ENCODE measurements at regions not wholly inside any gene's neighbourhood (a gene's known extent, or its start where the extent isn't known, plus 50 kb on each side); places are given as distances from the start of the nearest gene placed in this dataset.

GRCh38 chr13:73187106-73187505 is 128.3 kb downstream of the KLF5 start:
- TF ChIP-seq POLR2A (IDR thresholded peaks at IDR 0.05; ENCODE audit: low read length), result no peak
- TF ChIP-seq GATA1 (IDR thresholded peaks at IDR 0.05; ENCODE audit: low read depth, low read length), result no peak
- no peak for DNase-seq

- no peak for TF ChIP-seq POLR2A (IDR thresholded peaks at IDR 0.05; ENCODE audit: low read length)
- no peak for TF ChIP-seq GATA1 (IDR thresholded peaks at IDR 0.05; ENCODE audit: low read depth, low read length)
- no peak for DNase-seq
Observed at GRCh38 chr13:73179650-73180274, 121.0 kb downstream of the KLF5 start.

GRCh38 chr13:73177916-73178565 is 119.2 kb downstream of the KLF5 start:
- no peak for DNase-seq
- no peak for TF ChIP-seq POLR2A (IDR thresholded peaks at IDR 0.05; ENCODE audit: low read length)
- TF ChIP-seq GATA1 (IDR thresholded peaks at IDR 0.05; ENCODE audit: low read depth, low read length), result no peak

GRCh38 chr13:73177017-73177416 is 118.2 kb downstream of the KLF5 start:
- no peak for TF ChIP-seq POLR2A (IDR thresholded peaks at IDR 0.05; ENCODE audit: low read length)
- TF ChIP-seq GATA1 (IDR thresholded peaks at IDR 0.05; ENCODE audit: low read depth, low read length), result no peak
- no peak for DNase-seq

GRCh38 chr13:73174521-73175010 is 115.8 kb downstream of the KLF5 start:
- TF ChIP-seq POLR2A (IDR thresholded peaks at IDR 0.05; ENCODE audit: low read length) (no peak), GATA1 (IDR thresholded peaks at IDR 0.05; ENCODE audit: low read depth, low read length) (no peak)
- no peak for DNase-seq

- no peak for TF ChIP-seq GATA1 (IDR thresholded peaks at IDR 0.05; ENCODE audit: low read depth, low read length)
- TF ChIP-seq POLR2A (IDR thresholded peaks at IDR 0.05; ENCODE audit: low read length), result no peak
- no peak for DNase-seq
Observed at GRCh38 chr13:73173279-73173811, 114.5 kb downstream of the KLF5 start.

GRCh38 chr13:73171926-73172325 is 113.1 kb downstream of the KLF5 start:
- no peak for TF ChIP-seq POLR2A (IDR thresholded peaks at IDR 0.05; ENCODE audit: low read length)
- TF ChIP-seq GATA1 (IDR thresholded peaks at IDR 0.05; ENCODE audit: low read depth, low read length), result no peak
- DNase-seq, result no peak

GRCh38 chr13:73171271-73171682 is 112.5 kb downstream of the KLF5 start:
- no peak for DNase-seq
- TF ChIP-seq POLR2A (IDR thresholded peaks at IDR 0.05; ENCODE audit: low read length) (no peak), GATA1 (IDR thresholded peaks at IDR 0.05; ENCODE audit: low read depth, low read length) (no peak)

GRCh38 chr13:73169971-73170370 is 111.2 kb downstream of the KLF5 start:
- DNase-seq, result no peak
- TF ChIP-seq POLR2A (IDR thresholded peaks at IDR 0.05; ENCODE audit: low read length) (no peak), GATA1 (IDR thresholded peaks at IDR 0.05; ENCODE audit: low read depth, low read length) (no peak)

- no peak for DNase-seq
- TF ChIP-seq GATA1 (IDR thresholded peaks at IDR 0.05; ENCODE audit: low read depth, low read length) (no peak), POLR2A (IDR thresholded peaks at IDR 0.05; ENCODE audit: low read length) (no peak)
Observed at GRCh38 chr13:73168953-73169401, 110.2 kb downstream of the KLF5 start.

- TF ChIP-seq POLR2A (IDR thresholded peaks at IDR 0.05; ENCODE audit: low read length), result no peak
- TF ChIP-seq GATA1 (IDR thresholded peaks at IDR 0.05; ENCODE audit: low read depth, low read length), result no peak
Observed at GRCh38 chr13:73168226-73168952, 109.6 kb downstream of the KLF5 start.

GRCh38 chr13:73167028-73167820 is 108.4 kb downstream of the KLF5 start:
- DNase-seq, result no peak
- TF ChIP-seq POLR2A (IDR thresholded peaks at IDR 0.05; ENCODE audit: low read length) (no peak), GATA1 (IDR thresholded peaks at IDR 0.05; ENCODE audit: low read depth, low read length) (no peak)

More at GRCh38 chr13:73168226-73168952, 109.6 kb downstream of the KLF5 start:
- no peak for DNase-seq

- DNase-seq, result no peak
- TF ChIP-seq GATA1 (IDR thresholded peaks at IDR 0.05; ENCODE audit: low read depth, low read length), result no peak
- no peak for TF ChIP-seq POLR2A (IDR thresholded peaks at IDR 0.05; ENCODE audit: low read length)
Observed at GRCh38 chr13:73166204-73166603, 107.4 kb downstream of the KLF5 start.
